ENCODE measurements at regions not wholly inside any gene's neighbourhood (a gene's known extent, or its start where the extent isn't known, plus 50 kb on each side); places are given as distances from the start of the nearest gene placed in this dataset.

DNA sequence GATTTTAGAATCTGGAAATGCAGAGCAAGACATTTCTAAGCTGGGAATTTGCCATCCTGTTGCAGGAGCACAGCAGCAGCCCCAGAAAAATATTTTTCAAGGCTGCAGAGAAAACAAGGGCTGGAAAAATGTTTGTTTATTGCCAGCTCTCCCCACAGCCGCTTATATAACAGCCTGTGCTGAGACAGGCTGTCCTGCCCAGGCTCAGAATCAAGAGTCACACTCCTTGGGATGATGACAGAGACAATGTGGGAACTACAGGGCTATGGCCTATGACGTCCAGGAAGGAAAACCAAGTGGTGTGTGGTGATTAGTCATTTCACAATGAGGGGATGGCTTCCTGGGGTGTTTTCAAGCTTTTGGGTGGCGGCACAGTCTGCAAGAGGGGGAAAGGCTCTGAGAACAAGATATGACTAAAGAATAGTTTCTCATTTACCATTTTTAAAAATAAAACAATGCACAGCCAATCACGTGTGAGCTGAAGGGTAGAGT is 136.3 kb upstream of the SERP2 start:
- TF ChIP-seq CTCF (IDR thresholded peaks at IDR 0.05) (no peak), EP300 (IDR thresholded peaks at IDR 0.05) (peak; percentile 37 to 82 (median 78))

Data from sigmoid colon (tissue), 4 donors.